Stimulated activated CD8-positive, alpha-beta memory T cell treated with anti-CD3 and anti-CD28 coated beads, Interleukin-4, amount 100 ng/mL, for 24 hours (primary cell): ENCODE measurements at regions not wholly inside any gene's neighbourhood (a gene's known extent, or its start where the extent isn't known, plus 50 kb on each side); places are given as distances from the start of the nearest gene placed in this dataset.
"Not testable (repeated sequence)": the region's sequence is repeated elsewhere in the genome, so short reads cannot be mapped to it uniquely, and the experiment has no call there.

Source experiments
- DNase-seq: peaks from one replicate; pipeline ENCODE4 v3.0.0-alpha.2; 2020; ENCODE audit warnings: low read depth

- no peak for DNase-seq
Observed at GRCh38 chr10:8128511-8128910, 74.0 kb downstream of the GATA3 start.

- no peak for DNase-seq
Observed at GRCh38 chr10:8129438-8129837, 75.0 kb downstream of the GATA3 start.

GRCh38 chr10:8130973-8131911 lies 76.8 kb downstream of the GATA3 start:
- DNase-seq, result peak; percentile 8

GRCh38 chr10:8133146-8133545 lies 78.7 kb downstream of the GATA3 start:
- peak; percentile 11 for DNase-seq

- DNase-seq, result no peak
Observed at GRCh38 chr10:8136736-8137135, 82.2 kb downstream of the GATA3 start.

GRCh38 chr10:8137272-8137681 lies 82.8 kb downstream of the GATA3 start:
- DNase-seq, result no peak

GRCh38 chr10:8137726-8138125 lies 83.2 kb downstream of the GATA3 start:
- DNase-seq, result no peak

- no peak for DNase-seq
Observed at GRCh38 chr10:8138471-8138870, 84.0 kb downstream of the GATA3 start.

GRCh38 chr10:8144496-8144895 lies 90.0 kb downstream of the GATA3 start:
- no peak for DNase-seq

- DNase-seq, result no peak
Observed at GRCh38 chr10:8146650-8147049, 92.2 kb downstream of the GATA3 start.

GRCh38 chr10:8149991-8150390 lies 95.5 kb downstream of the GATA3 start:
- DNase-seq, result no peak

GRCh38 chr10:8150401-8150905 lies 96.0 kb downstream of the GATA3 start:
- no peak for DNase-seq

GRCh38 chr10:8151086-8151485 lies 96.6 kb downstream of the GATA3 start:
- DNase-seq, result no peak

- no peak for DNase-seq
Observed at GRCh38 chr10:8156918-8157317, 102.4 kb downstream of the GATA3 start.

- DNase-seq, result no peak
Observed at GRCh38 chr10:8158193-8159071, 103.9 kb downstream of the GATA3 start.

GRCh38 chr10:8159341-8160165 lies 105.1 kb downstream of the GATA3 start:
- DNase-seq, result no peak

GRCh38 chr10:8163824-8164223 lies 109.3 kb downstream of the GATA3 start:
- DNase-seq, result no peak

GRCh38 chr10:8164640-8165039 lies 110.2 kb downstream of the GATA3 start:
- not testable (repeated sequence) for DNase-seq

GRCh38 chr10:8168836-8169235 lies 114.3 kb downstream of the GATA3 start:
- DNase-seq, result no peak

GRCh38 chr10:8171008-8171407 lies 116.5 kb downstream of the GATA3 start:
- DNase-seq, result no peak

GRCh38 chr10:8172604-8173003 lies 118.1 kb downstream of the GATA3 start:
- no peak for DNase-seq
